Right lobe of liver (tissue), 4 donors: ENCODE measurements at regions not wholly inside any gene's neighbourhood (a gene's known extent, or its start where the extent isn't known, plus 50 kb on each side); places are given as distances from the start of the nearest gene placed in this dataset.

ENCODE experiments used
- POLR2A ChIP-seq: fragments of 450-650 bp; IDR thresholded peaks from one replicate; pipeline ENCODE4 v1.6.1; 2017; ENCODE audit warnings: antibody characterized with exemption, mild to moderate bottlenecking
- TF ChIP-seq, protein P1 (sequence below), 4 donors: fragments of 200-600 bp in 3 of 4; fragments of 450-650 bp in 1 of 4; IDR thresholded peaks; one replicate each; pipeline versions ENCODE4 v1.5.1 to v1.8.0; 2016 to 2022; ENCODE audit warnings: antibody characterized with exemption in 4 of 4, mild to moderate bottlenecking in 2 of 4
- donor health status: DM: no; HTN: no; CAD: no.
- donor health status: DM: no; HTN: no; CAD: no.
- donor health status: DM: no; HTN: yes; CAD: no.

GRCh38 chrX:40444798-40445496 lies 135.8 kb upstream of the ATP6AP2 start:
- no peak for TF ChIP-seq POLR2A
- TF ChIP-seq, protein P1, sequence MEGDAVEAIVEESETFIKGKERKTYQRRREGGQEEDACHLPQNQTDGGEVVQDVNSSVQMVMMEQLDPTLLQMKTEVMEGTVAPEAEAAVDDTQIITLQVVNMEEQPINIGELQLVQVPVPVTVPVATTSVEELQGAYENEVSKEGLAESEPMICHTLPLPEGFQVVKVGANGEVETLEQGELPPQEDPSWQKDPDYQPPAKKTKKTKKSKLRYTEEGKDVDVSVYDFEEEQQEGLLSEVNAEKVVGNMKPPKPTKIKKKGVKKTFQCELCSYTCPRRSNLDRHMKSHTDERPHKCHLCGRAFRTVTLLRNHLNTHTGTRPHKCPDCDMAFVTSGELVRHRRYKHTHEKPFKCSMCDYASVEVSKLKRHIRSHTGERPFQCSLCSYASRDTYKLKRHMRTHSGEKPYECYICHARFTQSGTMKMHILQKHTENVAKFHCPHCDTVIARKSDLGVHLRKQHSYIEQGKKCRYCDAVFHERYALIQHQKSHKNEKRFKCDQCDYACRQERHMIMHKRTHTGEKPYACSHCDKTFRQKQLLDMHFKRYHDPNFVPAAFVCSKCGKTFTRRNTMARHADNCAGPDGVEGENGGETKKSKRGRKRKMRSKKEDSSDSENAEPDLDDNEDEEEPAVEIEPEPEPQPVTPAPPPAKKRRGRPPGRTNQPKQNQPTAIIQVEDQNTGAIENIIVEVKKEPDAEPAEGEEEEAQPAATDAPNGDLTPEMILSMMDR (IDR thresholded peaks at IDR 0.05) = no peak
